D341Med (cell line): ENCODE measurements at regions not wholly inside any gene's neighbourhood (a gene's known extent, or its start where the extent isn't known, plus 50 kb on each side); places are given as distances from the start of the nearest gene placed in this dataset.
"Not testable (repeated sequence)": the region's sequence is repeated elsewhere in the genome, so short reads cannot be mapped to it uniquely, and the experiment has no call there.

Experiments
- DNase-seq: peaks from one replicate; pipeline ENCODE4 v3.0.0; 2012; ENCODE audit warnings: low spot score

DNA sequence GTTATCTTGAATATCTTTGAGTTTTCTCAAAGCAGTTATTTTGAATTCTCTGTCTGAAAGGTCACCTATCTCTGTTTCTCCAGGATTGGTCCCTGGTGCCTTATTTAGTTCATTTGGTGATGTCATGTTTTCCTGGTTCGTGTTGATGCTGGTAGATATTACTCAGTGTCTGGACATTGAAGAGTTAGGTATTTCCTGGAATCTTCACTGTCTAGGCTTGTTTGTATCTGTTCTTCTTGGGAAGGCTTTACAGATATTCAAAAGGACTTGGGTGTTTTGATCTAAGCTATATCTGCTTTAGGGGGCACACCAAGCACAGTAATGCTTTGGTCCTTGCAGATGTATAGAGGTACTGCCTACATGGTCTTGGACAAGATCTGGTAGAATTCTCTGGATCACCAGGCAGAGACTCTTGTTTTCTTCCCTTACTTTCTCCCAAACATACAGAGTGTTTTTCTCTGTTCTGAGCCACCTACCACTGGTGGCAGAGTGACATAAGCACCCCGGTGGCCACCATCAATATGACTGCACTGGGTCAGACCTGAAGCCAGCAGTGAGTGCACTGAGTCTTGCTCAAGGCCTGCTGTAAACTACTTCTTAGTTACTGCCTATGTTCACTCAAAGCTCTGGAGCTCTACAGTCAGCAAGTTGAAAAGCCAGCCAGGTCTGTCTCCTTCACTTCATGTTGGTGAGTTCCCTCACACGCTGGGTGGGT lies 193.5 kb upstream of the AMOT start:
- no peak for DNase-seq

DNA sequence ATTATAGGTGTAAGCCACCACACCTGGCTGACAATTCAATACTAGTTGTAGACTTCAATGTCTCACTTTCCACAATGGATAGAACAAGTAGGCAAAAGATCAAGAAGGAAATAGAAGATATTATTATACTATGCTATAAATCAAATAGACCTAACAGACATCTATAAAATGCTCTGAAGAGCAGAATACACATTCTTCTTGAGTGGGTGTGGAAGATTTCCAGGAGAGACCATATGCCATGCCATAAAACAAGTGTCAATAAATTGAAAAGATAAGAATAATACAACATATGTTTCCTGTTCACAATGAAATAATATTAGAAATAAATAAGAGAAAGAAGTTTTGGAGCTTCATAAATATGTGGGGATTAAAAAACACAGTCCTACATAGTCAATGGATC lies 179.3 kb upstream of the AMOT start:
- no peak for DNase-seq

DNA sequence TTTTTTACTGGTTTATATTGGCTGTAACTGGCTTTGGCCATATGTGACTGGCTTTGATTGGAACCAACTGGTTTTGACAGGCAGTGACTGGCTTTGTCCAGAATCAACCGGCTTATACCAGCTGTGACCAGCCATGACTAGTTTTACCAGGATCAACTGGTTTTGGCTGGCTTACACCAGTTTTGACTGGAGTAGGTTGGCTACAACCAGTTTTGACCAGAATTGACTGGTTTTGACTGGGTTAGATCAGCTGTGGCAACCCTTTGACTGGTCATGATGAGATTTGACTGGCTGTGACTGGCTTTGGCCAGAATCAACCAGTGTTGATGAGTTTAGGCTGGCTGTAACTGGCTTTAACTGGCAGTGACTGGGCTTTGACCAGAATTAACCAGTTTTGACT lies 169.2 kb upstream of the AMOT start:
- no peak for DNase-seq

DNA sequence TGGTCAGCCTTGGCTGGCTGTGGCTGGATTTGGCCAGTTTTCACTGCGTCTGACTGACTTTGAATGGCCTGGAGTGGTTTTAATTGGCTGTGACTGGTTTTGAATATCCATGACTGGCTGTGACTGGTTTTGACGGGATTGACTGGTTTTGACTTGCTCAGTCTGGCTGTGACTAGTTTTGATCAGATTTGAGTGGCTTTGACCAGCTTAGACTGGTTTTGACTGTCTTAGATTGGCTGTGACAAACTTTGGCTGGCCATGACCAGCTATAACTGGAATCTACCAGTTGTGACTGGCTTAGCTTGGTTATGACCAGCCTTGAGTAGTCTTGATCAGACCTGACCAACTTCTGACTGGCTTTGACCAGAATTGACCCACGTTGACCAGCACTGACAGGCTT lies 168.4 kb upstream of the AMOT start:
- no peak for DNase-seq

DNA sequence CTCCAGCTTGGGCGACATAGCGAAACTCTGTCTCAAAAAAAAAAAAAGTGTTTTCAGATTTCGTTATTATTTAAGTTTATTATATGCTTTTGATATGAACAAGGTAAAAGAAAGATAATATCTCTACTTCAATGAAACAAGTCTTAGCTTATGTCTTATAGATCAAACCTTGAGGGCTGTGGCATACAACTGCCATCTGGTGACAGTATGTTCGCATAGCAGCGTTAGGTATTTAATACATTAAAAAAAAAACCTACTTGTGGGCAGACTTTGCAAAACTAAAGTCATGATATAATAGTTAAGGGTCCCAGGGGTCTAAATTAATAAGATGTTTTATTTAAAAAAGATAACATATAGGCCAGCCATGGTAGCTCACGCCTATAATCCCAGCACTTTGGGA lies 161.2 kb upstream of the AMOT start:
- DNase-seq: no peak

DNA sequence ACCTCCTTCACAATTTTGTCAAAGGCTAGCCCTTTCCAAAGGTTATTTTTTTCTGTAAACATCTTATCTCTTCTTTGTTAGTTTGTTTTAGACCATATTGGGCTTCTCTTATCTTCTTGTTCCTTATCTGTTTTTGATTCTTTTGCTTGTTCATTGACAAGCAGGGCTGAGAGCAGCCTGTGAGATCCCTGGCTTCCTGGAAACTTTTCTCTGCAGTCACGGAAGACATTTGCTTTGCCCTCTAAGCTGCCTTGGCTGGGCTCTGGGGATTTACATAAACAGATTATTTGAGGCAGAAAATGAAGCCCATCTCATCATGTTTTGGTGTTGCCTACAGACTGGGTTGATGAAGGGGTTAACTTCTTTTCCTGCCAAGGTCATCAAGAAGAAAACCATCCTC lies 157.4 kb upstream of the AMOT start:
- no peak for DNase-seq

DNA sequence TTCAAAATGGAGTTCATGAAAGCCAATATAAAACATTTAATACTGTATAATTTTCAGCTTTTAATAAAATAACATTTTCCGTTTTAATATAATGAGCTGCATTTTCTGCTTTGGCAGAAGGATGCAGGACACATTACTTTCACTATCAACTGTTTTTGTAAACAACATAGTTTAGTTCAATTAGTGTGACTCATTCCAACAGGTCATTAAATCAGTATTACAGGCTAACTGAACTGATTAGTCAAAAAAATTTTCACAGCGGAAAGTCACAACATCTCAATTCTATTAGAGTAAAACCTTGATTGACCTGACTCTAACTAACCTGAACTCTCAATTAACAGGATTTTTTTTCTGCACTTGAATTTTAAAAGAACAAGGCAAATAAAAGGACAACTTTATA lies 151.2 kb upstream of the AMOT start:
- DNase-seq: no peak

DNA sequence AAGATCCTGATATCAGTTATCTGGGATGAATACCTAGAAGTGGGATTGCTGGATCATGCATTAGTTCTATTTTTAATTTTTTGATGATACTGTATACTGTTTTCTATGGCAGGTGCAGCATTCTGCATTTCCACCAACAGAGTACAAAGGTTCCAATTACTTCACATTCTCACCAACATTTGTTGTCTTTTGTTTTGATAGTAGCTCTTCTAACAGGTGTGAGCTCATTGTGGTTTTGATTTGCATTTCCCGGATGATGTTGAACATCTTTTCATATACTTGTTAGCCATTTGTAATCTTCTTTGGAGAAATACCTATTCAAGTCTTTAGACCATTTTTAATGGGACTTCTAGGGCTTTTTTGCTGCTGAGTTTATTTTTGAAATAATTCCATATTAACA lies 139.2 kb upstream of the AMOT start:
- no peak for DNase-seq

DNA sequence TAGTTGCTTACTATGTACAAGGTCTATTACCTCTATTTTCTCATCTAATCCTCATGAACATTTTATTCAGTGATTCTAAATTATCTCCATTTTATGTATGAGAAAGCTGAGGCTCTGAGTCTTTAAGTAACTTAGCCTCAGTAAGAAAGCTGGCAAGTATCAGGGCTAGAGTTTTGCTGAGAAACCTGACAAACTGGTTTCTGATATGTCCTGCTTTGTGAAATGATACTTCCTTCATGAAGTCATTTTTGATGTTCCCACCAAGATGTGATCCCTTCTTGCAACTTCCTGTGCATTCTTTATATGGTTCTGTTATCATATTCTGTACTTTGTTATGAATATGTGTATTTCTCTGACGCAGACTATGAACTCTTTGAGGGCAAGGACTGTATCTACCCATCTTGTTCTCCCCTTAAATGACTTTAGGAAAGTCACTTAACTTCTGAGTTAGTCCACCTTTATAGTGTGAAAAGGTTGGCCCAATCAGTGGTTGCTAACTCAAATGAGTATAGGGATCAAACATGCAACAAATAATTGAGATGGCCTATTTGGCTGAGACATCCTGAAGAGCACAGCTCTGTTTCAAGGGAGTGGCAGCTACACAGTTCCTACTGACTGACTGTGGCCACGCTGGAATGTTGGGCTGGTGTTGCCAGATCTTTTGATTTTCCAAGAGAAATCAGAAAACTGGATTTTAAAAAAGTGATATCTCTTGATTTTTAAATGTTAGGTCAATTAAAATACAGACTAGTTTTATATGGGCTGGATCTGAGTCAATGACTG lies 127.9 kb upstream of the AMOT start:
- DNase-seq: no peak

DNA sequence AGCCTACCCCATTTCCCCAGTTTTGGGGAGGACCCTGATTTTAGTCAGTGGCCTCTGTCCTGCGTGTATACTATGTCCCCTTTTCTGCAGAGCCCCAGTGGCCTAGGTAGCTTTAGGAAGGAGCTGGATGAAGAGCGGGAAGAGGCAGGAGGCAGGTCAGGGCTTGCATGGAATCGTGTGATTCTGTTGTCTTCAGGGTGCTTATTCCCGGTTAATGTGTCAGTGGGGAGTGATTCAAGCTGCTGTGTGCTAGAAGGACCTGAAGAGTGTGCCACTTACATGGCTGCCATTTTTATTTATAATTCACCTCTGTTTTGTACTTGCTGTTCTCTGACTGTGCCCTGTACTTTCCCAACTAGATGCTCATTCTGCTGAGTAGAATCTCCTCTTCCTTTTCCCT lies 127.3 kb upstream of the AMOT start:
- DNase-seq: no peak

DNA sequence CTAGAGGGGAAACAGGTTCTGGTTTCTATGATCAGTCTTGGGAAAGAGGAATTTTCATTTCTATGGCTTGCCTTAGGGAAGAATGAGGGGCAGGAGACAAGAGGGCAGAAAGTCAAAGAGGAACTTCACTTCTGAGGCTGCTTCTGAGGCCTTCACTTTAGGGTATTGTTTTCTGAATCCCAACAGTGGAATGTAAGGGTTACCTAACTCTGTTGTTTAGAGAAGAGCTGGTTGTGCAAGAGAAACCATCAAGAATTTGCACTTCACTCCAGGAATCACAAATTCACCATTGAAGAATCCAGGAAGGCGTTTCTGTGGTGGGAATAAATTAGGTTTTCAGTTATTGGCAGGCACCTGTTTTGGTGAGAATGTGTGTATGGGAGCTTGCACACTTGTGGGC lies 126.7 kb upstream of the AMOT start:
- no peak for DNase-seq

DNA sequence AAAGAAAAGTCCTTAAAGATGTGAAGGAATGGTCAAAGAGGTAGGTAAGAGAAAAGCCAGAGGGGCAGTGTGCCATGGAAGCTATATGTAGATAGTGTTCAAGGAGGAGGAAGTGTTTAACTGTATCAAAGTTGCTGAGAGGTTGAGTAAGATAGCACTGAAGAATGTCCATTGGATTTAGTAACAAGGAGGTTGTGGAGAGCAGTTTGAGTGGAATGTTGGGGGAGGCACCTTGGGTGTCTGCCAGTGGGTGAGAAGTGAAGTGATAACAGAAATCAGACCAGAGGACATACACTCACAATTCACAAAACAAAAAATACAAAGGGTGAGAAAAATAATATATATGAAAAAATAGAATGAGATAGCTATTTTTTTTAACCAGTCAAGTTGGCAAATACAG lies 121.3 kb upstream of the AMOT start:
- DNase-seq: no peak

DNA sequence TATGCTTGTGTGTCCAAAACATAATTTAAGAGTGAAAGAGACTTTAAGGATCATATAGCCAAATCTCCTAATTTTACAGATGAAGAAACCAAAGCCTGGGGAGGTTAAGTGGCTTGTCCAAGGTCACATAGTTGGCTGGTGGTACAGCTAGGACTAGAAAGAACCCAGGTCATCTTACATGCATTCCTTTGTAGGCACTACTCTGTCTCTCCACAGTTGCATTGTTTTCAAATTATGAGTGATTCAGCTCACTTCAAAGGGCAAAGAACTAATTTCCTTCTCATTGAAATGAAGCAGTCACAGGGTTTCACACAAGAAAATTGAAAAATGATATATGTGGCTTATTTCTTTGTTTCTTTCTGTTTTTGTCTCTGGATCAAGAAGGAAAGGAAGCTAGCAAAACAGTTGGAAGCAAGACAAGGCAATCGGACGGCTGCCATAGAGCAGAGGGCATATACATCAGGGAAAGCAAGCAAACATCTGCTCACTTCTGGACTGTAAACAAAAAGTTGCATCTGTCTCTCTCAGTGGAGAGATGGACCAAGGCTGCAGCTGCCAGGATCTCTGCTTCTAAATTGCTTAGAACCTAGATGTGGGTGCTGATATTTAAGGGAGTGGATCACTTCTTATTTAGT lies 107.5 kb upstream of the AMOT start:
- DNase-seq: no peak

DNA sequence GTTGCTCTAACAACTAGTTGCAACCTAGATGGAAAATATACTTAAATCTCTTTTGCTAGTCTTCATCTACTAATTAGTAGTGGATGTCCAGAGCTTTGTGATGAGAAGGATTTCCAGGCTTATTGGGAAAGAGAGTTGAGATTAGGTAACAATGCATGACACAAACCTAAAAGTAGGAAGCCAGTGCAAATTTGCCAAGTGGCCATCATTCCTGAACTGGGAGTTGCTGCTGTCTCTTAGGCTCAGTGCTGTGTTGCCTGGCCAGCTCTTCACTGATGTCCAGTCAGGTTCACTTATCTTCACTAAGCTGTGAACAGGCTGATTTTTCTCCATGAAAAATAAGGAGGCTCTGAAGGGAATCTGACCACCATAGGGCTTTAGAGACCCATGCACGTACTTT lies 105.6 kb upstream of the AMOT start:
- no peak for DNase-seq

DNA sequence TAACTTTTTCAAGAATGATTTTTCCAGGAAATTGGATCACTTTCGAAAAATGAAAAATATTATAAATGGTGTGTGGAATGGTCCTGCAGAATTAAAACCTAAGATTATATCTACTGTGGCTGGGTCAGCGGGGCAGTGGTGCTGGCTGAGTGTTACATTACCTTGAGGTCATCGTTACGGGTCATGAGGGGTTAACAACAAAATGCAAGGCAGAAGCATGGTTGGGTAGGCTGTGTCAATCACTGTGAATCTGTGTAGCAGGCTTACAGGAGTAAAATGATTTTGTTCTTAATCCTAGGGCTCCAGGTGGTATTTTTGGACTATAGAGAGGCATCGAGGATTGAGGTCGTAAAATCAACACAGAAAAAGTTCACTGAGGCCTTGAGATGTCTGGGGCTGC lies 105.2 kb upstream of the AMOT start:
- DNase-seq: no peak

DNA sequence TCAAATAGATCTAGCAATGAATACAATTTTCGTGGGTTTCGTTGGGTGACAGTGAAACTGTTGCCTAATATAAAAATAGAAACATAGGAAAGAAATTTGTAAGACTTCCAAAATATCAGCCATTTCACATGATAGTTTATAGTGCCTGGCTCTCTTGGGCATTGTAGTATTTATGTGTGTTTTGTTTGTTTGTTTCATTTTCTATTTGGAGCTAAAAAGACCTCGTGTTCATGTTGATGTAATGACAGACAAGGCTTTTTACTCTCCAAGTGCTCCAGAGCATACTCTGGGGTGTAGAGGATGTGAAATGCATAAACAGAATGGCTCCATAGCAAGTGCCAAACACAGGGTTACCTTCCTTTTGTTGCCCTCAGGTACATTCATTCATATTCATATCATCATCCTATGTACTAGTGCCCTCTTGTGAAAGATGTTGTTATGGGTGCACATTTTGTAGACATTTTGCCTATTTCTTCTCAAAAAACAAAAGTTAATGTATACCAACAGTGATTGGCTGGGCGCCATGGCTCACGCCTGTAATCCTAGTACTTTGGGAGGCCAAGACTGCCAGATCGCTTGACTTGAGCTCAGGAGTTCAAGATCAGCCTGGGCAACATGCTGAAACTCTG lies 100.7 kb upstream of the AMOT start:
- no peak for DNase-seq

DNA sequence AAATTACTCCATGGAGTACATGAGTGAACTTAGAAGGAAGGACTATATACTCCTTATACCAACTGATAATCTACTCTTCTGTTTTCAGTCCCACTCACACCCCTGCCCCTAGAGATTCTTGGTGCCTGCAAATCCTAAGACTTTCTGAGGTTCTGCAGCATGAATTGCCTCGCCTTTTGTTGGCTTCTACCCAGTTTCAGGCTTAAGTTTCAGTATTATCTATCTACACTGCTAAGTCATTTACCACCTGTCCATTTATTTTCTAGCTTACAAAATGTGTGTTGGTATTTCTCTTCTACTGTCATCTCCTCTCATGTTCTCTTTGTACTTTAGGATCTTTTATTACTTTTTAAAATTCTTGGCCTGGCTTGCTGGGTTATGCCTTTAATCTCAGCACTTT lies 94.4 kb upstream of the AMOT start:
- no peak for DNase-seq

DNA sequence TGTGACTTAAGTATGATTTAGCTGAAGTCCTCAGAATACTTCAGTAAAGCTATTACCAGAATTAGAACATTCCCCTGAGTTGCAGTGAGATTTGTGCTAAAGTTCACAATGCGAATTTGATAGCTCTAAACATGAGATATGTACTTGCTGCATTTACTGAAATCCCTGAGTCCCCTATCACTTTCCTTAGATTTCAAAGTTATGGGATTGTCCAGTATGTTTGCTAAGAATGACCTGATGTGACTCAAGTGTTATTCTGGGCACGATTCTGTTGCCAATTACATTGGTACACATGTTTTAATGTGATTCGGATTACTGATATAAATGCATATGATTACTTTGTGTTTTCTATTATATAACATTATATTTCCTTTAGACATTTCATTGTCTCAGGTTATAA lies 91.3 kb upstream of the AMOT start:
- DNase-seq: no peak

DNA sequence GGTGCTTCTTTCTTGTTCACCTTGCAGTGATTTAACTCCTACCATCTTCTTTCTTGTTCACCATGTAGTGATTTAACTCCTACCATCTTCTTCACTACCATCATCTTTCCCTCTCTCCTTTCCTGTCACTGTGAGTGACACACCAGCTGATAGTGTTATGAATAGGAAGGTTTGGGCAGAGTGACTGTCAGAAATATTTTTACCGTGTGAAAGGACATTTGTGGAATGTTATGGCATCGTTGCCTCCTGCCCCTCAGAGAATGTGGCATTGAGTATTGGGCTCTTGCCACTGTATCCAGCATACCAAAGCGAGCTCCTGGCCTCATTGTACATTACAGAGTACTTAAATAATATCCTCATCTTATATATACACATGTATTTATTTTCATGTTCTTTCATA lies 90.8 kb upstream of the AMOT start:
- DNase-seq: no peak

DNA sequence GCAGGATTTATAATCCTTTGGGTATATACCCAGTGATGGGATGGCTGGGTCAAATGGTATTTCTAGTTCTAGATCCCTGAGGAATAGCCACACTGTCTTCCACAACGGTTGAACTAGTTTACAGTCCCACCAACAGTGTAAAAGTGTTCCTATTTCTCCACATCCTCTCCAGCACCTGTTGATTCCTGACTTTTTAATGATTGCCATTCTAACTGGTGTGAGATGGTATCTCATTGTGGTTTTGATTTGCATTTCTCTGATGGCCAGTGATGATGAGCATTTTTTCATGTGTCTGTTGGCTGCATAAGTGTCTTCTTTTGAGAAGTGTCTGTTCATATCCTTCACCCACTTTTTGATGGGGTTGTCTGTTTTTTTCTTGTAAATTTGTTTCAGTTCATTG lies 82.8 kb upstream of the AMOT start:
- DNase-seq: not testable (repeated sequence)

DNA sequence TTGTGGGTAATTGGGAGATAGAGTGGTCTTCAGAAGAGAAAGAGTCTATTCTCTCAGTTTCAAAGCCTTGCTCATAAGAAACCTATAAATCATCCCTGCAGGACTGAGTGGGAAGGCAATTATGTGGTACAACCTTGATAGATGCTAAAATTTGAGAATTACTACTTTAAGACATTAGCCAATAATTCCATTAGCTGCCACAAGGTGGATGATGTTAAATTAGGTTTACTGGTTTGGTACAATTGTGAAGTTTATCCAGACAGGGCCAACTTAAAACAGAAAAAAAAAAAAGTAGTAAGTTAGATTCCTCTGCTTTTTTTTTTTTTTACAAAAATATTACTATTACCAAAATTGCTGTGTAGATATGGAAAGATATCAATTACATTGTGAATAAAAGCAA lies 73.2 kb upstream of the AMOT start:
- DNase-seq: no peak

DNA sequence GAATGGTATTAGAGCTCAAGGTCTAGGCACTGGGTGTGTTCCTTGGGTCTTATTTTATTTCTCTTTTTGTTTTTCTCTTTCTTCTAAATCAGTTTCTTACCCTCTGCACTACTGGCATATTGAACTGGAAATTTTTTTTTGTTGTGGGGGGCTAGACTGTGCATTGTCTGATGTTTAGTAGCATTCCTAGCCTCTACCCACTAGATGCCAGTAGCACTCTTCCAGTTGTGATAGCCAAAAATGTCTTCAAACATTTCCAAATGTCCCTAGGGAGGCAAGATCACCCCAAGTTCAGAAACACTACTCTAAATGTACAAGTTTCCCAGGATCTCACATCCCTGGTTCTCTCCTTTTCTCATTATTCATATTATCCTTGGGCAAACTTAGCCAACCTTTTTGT lies 69.8 kb upstream of the AMOT start:
- DNase-seq: no peak
